Tibial nerve (tissue), 3 donors: ENCODE measurements at regions not wholly inside any gene's neighbourhood (a gene's known extent, or its start where the extent isn't known, plus 50 kb on each side); places are given as distances from the start of the nearest gene placed in this dataset.

Source experiments
- EP300 ChIP-seq, 2 donors: sonication (generic); formaldehyde crosslinking; IDR thresholded peaks; one replicate each; pipeline ENCODE4 v1.6.1; 2017; ENCODE audit warnings: antibody characterized with exemption in 2 of 2, mild to moderate bottlenecking in 1 of 2
- POLR2A ChIP-seq, 2 donors: fragments of 450-650 bp; IDR thresholded peaks; one replicate each; pipeline ENCODE4 v1.6.1; 2017; ENCODE audit warnings: antibody characterized with exemption in 2 of 2, mild to moderate bottlenecking in 2 of 2, moderate library complexity in 2 of 2

DNA sequence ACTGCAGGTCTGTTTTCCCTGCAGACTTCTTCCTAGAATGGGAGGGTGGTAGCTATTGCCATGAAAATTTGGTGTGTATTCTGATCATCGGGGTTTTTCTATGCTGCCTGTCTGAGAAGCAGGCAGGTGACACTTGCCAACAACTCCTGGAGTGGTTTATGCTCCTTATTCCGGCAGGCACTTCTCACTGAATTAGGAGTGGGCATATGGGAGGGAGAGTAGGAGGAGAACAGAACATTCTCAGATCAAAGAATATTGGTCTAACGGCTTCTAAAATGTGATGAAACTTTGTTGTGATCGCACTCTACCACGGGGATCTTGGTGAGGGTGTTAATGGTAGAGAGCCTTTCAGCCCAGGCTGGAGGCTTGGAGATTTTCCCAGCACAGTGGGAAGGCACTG is 480.8 kb downstream of the PLCL1 start:
- TF ChIP-seq EP300 (IDR thresholded peaks at IDR 0.05) (no peak), POLR2A (IDR thresholded peaks at IDR 0.05) (no peak)
